ENCODE measurements at regions not wholly inside any gene's neighbourhood (a gene's known extent, or its start where the extent isn't known, plus 50 kb on each side); places are given as distances from the start of the nearest gene placed in this dataset.

DNA sequence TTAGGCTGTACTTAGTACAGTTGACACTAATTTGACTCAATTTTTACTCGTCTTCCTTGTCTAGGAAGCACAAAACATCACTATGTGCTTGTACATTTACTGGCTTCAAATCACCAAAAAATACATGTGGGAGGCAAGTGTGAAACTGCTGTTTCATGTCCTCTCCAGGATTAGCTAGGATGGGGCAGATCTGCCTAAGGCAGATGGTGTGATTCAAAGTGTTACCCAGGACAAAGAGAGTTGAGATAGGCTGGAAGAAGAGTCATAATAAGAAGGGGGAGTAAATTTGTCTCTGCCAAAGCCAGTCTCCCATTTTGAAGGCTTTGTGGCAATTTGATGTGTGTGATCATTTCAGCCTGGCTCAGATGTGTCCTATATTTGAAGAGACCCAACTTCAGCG lies 821.6 kb upstream of the ZEB2 start:
- no peak for FAIRE-seq
- DNase-seq (ENCODE audit: insufficient read length, low spot score), result no peak

DNA sequence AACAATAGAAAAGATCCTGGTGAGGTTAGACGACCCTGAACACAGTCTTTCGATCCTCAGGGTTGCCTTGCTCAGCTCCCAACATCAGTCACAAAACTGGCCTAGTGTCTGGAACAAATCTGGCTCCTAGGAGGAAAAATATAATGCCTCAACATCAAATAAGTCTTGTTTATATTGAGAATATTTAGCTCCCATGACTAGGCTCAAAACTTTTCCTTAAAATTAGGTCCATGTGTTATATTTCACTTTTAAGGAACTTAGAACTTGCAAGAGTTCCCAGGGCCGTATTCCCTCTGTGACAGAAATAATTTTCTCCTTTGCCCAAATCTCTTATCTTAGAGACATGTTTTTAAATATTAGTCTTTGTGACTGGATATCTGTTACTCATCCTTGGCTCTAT lies 819.7 kb upstream of the ZEB2 start:
- FAIRE-seq, result no peak

GRCh38 chr2:145332210-145332898 lies 812.4 kb upstream of the ZEB2 start:
- DNase-seq (ENCODE audit: insufficient read length, low spot score) (no peak), FAIRE-seq (no peak)

More for the DNA sequence above, 819.7 kb upstream of the ZEB2 start:
- no peak for DNase-seq (ENCODE audit: insufficient read length, low spot score)

- FAIRE-seq (no peak), DNase-seq (ENCODE audit: insufficient read length, low spot score) (no peak)
Observed at GRCh38 chr2:145329971-145330370, 810.1 kb upstream of the ZEB2 start.

DNA sequence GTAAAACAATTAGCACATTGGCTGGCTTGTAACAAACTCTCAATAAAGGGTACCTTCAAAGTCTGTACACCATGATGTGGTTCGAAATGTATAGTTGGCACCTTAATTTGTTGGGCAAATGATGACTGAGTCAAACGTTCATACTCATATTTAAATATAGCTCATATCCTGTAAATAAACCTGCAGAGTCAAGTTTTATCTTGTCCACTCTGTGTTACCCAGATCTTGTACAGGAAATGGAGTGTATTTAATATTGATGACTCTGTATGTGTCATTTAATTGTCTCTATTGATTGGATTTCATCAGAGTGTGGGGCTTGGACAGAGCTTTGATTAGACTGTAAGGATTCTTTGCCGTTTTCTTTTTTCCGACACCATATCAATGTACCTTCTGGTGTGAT lies 805.6 kb upstream of the ZEB2 start:
- FAIRE-seq (no peak), DNase-seq (ENCODE audit: insufficient read length, low spot score) (no peak)

GRCh38 chr2:145324748-145325147 lies 804.8 kb upstream of the ZEB2 start:
- FAIRE-seq (no peak), DNase-seq (ENCODE audit: insufficient read length, low spot score) (no peak)

DNA sequence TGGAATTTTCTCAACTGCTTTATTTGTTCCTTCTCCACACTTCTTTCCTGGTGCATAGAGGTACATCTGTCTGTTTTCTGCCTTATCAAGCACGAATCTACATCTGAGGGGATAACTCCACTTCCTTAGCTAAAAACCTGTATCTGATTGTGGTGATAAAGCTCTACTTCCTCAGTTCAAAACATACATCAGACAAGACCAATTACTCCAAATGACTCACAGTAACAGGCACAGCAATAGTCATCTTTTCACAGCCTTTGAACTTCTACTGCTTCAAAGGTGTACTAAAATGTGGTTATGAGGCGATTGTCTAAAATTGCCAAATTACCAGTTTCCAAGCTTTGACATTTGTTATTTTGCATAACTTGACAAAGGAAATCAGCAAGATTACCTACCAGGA lies 803.6 kb upstream of the ZEB2 start:
- FAIRE-seq (no peak), DNase-seq (ENCODE audit: insufficient read length, low spot score) (no peak)

DNA sequence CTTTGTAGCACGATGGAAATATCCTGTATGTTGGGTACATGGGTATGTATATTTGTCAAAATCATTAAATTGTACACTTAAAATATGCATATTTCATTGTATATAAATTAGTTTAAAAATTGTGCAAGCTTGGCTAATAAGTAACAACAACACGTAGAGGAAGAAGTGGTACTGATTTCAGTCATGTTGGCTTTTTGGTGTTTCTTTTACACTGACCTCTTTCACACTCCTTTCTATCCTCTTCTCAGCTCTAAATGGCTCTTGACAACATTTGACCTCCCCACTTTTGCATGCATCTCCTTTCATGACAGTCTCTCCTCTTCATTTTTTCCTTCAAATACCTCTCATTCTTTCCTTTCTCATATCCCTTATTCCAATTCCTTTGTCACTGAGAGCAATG lies 801.4 kb upstream of the ZEB2 start:
- DNase-seq (ENCODE audit: insufficient read length, low spot score) (no peak), FAIRE-seq (no peak)

GRCh38 chr2:145316496-145316895 lies 796.6 kb upstream of the ZEB2 start:
- no peak for FAIRE-seq
- DNase-seq (ENCODE audit: insufficient read length, low spot score), result no peak

GRCh38 chr2:145315053-145315452 lies 795.1 kb upstream of the ZEB2 start:
- no peak for DNase-seq (ENCODE audit: insufficient read length, low spot score)
- no peak for FAIRE-seq

GRCh38 chr2:145314119-145314633 lies 794.3 kb upstream of the ZEB2 start:
- DNase-seq (ENCODE audit: insufficient read length, low spot score), result no peak

GRCh38 chr2:145305889-145306288 lies 786.0 kb upstream of the ZEB2 start:
- FAIRE-seq (no peak), DNase-seq (ENCODE audit: insufficient read length, low spot score) (no peak)

More at GRCh38 chr2:145314119-145314633, 794.3 kb upstream of the ZEB2 start:
- no peak for FAIRE-seq

DNA sequence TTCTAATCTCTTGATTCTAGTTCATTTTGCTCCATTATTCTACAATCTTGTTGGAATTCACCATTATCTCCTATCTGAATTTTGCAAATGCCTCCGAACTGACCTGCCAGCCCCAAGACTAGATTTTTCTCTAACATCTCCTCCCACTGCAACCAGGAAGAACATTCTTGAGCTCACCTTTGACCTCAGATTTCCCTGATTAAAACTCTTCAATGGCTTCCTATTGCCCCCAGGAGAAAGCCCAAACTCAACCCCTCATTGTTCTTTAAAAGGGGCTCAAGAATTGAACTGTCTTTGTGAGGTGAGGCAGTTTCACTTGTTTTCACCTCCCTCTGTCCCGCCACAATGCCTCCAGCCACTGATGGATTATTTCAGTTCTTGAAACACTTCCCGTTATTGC lies 784.6 kb upstream of the ZEB2 start:
- FAIRE-seq, result no peak
- DNase-seq (ENCODE audit: insufficient read length, low spot score), result no peak

GRCh38 chr2:145303536-145303935 lies 783.6 kb upstream of the ZEB2 start:
- DNase-seq (ENCODE audit: insufficient read length, low spot score) (no peak), FAIRE-seq (no peak)

DNA sequence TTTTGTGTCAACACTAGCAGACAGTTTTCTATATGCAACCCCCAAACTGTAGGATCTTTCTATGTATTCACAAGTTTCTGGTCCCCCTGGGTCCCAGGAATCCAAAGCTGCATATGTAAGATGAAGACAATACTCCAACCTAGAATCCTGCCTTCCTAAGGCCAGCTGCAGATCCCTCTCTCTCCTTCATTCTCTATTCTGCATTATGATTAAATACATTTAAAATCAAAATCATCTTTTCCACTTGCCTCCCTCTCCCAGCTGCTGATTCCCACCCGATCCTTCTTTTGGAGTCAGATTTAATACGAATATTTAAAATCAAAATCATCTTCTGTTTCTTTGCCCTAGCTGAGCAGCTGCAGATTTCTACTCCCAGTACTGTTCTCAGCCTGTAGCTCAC lies 783.0 kb upstream of the ZEB2 start:
- FAIRE-seq (no peak), DNase-seq (ENCODE audit: insufficient read length, low spot score) (no peak)

DNA sequence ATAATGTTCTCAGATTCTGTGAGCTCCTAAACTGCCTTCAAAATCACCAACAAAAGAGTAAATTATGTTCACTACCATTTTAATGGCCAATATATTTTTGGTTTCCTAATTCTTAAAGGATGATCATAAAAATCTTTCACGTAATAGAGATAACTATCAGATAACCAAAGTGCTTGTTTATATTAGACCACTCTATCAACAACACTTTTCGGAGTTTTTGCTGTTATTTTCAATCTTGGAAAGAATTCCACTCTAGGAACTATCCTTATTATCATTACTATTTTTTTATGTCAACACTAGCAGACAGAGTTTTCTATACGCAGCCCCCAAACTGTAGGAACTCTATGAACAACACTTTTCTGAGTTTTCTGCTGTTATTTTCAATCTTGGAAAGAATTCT lies 782.5 kb upstream of the ZEB2 start:
- FAIRE-seq, result no peak

DNA sequence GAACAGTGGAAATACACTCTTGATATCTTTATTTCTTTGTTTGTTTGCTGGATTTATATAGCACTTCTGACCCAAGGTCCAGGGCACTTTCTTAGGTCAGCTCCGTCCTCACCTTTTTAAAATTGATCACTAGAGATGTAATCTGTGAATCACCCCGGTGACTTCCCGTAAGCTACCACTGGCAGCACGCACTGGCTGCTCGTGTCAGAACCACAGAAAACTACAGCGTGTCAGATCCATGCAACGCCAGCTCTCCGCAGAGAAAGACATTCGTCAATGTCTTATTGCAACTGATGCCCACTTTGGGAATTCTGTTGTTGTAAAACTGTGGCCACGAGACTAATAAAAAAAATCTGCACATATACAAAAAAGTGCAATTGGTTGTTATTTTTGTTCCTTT lies 779.4 kb upstream of the ZEB2 start:
- no peak for FAIRE-seq
- no peak for DNase-seq (ENCODE audit: insufficient read length, low spot score)

More for the DNA sequence above, 782.5 kb upstream of the ZEB2 start:
- no peak for DNase-seq (ENCODE audit: insufficient read length, low spot score)

- FAIRE-seq, result no peak
- DNase-seq (ENCODE audit: insufficient read length, low spot score), result no peak
Observed at GRCh38 chr2:145292166-145292565, 772.2 kb upstream of the ZEB2 start.

GRCh38 chr2:145290986-145291385 lies 771.1 kb upstream of the ZEB2 start:
- no peak for FAIRE-seq

DNA sequence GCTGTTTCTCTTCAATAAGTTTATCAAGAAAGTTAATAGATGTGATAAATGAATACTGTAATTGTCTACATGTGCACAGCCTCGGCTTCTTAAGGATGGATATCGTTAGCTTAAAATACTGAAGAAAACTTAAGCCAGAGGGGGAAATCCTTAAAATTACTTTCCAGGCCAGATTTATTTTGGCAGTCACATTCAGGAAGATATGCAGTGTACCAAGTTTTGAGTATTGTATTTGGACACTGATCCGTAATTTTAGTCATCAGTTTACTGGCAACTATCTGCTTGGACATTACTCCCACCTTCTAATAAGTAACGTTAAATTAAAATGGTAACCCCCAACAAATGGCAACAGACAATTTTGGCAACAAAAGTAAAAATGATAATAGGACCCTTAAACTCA lies 770.0 kb upstream of the ZEB2 start:
- FAIRE-seq, result no peak
- DNase-seq (ENCODE audit: insufficient read length, low spot score), result no peak

More at GRCh38 chr2:145290986-145291385, 771.1 kb upstream of the ZEB2 start:
- no peak for DNase-seq (ENCODE audit: insufficient read length, low spot score)

- FAIRE-seq, result no peak
Observed at GRCh38 chr2:145288650-145289496, 769.0 kb upstream of the ZEB2 start.

GRCh38 chr2:145287736-145288135 lies 767.8 kb upstream of the ZEB2 start:
- FAIRE-seq, result no peak
- no peak for DNase-seq (ENCODE audit: insufficient read length, low spot score)

More at GRCh38 chr2:145288650-145289496, 769.0 kb upstream of the ZEB2 start:
- no peak for DNase-seq (ENCODE audit: insufficient read length, low spot score)

Data from GM19239 (cell line).